OCI-LY7 (cell line): ENCODE measurements at regions not wholly inside any gene's neighbourhood (a gene's known extent, or its start where the extent isn't known, plus 50 kb on each side); places are given as distances from the start of the nearest gene placed in this dataset.

Experiments
- CTCF ChIP-seq: fragments of 200-600 bp; sonication (generic); conservative IDR thresholded peaks from 2 replicates; pipeline ENCODE4 v1.5.1; 2014; ENCODE audit warnings: mild to moderate bottlenecking, antibody characterized with exemption, low read length, moderate library complexity, mixed read lengths
- EZH2phosphoT487 ChIP-seq: fragments of 200-600 bp; sonication (generic); IDR thresholded peaks from 2 replicates; pipeline ENCODE4 v1.6.1; 2018; ENCODE audit warnings: low read depth, borderline replicate concordance, mild to moderate bottlenecking, mixed run types, antibody characterized with exemption, low read length, moderate library complexity, mixed read lengths

DNA sequence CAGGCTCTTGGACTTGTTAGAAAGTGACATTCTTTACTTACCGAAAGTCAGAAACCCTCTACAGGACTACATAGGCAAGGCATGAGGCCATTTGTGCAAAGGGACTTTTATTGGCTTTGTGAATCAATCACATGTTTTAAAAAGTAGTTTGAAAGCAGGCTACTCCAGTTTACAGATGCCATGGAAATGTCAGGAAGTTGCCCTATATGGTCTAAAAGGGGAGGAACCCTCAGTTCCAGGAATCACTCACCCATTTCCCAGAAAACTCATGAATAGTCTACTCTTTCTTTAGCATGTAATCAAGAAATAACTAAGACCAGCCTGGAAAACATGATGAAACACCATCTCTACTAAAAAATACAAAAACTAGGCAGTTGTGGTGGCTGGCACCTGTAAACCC is 51.0 kb upstream of the MKRN3 start:
- TF ChIP-seq CTCF (no peak), EZH2phosphoT487 (no peak)
